Muscle layer of duodenum (tissue), 2 donors: ENCODE measurements at regions not wholly inside any gene's neighbourhood (a gene's known extent, or its start where the extent isn't known, plus 50 kb on each side); places are given as distances from the start of the nearest gene placed in this dataset.

Experiments
- H3K27ac ChIP-seq: one replicate; pipeline ENCODE4 v1.7.0; 2013; ENCODE audit warnings: mild to moderate bottlenecking, low read length
- H3K27me3 ChIP-seq: one replicate; pipeline ENCODE4 v1.7.0; 2013; ENCODE audit warnings: low read depth, mild to moderate bottlenecking, control low read depth, low read length
- H3K36me3 ChIP-seq, 2 donors: one replicate each; pipeline ENCODE4 v1.7.0; 2013; ENCODE audit warnings: low read length in 2 of 2, control low read depth in 1 of 2, mild to moderate bottlenecking in 1 of 2; ENCODE audit not compliant: insufficient read depth in 2 of 2, control insufficient read depth in 1 of 2
- H3K4me1 ChIP-seq, 2 donors: one replicate each; pipeline ENCODE4 v1.7.0; 2013; ENCODE audit warnings: low read length in 2 of 2, mild to moderate bottlenecking in 2 of 2, control low read depth in 1 of 2, moderate library complexity in 1 of 2; ENCODE audit not compliant: insufficient read depth in 2 of 2, control insufficient read depth in 1 of 2
- H3K4me3 ChIP-seq, 2 donors: one replicate each; pipeline ENCODE4 v1.7.0; 2013; ENCODE audit warnings: low read length in 2 of 2, low read depth in 1 of 2, mild to moderate bottlenecking in 1 of 2
- H3K9me3 ChIP-seq, 2 donors: one replicate each; pipeline ENCODE4 v1.7.0; 2013; ENCODE audit warnings: low read length in 2 of 2, control low read depth in 1 of 2, mild to moderate bottlenecking in 1 of 2; ENCODE audit not compliant: control insufficient read depth in 1 of 2
- donor health status: healthy.

DNA sequence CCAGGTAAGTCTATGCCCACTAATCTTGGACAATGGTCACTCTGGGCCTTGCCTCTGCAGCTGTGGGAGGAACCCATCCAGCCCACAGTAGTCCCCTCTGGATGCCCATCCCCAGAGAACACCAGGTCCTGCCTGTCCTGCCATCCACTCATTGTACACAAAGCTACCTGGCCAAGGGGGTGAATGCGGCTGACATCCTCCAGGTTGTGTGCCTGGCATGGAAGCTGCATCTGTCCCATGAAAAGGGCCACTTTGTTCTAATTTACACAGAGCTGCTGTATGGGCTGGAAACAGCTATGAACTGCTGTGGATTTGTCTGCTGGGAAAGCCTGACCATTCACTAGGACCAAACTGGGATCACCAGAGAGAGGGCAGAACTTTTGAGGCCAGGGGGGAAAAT lies 324.8 kb downstream of the LRFN2 start:
- no peaks in the 10 kb centered on the region for H3K4me1 ChIP-seq
- no peaks in the 10 kb centered on the region for H3K36me3 ChIP-seq
- H3K9me3 ChIP-seq = no peaks in the 10 kb centered on the region
- no peaks in the 10 kb centered on the region for H3K27me3 ChIP-seq
- H3K27ac ChIP-seq = no peak overlapping the region
- no peak overlapping the region for H3K4me3 ChIP-seq

DNA sequence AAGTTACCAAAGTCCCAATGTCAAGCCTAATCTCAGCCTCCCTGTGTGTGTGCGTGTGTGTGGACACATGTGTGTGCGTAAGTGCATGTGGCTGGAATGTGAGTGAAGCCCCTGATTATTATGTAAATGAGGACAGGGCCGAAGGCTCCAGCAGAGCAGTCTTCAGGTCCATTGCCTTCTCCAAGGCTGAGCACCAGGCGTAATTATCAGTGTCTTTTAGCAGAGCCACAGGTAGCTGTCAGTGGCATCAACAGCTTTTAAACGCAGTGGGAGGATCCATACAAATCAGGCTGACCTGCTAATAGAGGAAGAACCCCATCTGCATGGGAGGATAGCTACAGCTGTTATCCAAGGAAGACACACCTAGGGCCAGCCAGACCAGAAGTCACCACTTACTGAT lies 324.3 kb upstream of the MOCS1 start:
- Histone ChIP-seq H3K4me3 (no peak overlapping the region), H3K4me1 (no peaks in the 10 kb centered on the region), H3K36me3 (no peaks in the 10 kb centered on the region), H3K27ac (no peak overlapping the region), H3K27me3 (no peaks in the 10 kb centered on the region), H3K9me3 (no peaks in the 10 kb centered on the region)

DNA sequence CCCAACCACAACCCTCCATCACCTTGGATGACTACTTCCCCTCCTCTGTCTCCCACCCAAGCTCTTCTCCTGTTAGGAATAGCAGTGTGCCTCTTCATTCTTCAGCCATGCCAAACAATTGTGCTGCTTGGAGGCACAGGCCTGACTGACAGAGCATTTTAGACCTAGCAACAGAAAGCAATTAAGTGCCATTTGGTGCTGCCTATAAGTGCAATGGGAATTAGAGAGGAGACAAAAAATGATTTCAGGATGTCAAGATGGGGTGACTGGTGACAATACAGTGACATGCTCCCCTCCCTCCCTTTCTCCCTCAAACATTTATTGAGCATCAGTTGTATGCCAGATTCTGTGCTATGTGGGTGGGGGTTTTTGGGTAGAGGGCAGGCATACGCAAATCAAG lies 322.6 kb upstream of the MOCS1 start:
- no peaks in the 10 kb centered on the region for H3K9me3 ChIP-seq
- no peak overlapping the region for H3K27ac ChIP-seq
- H3K4me1 ChIP-seq = no peaks in the 10 kb centered on the region
- no peaks in the 10 kb centered on the region for H3K27me3 ChIP-seq
- no peaks in the 10 kb centered on the region for H3K36me3 ChIP-seq
- no peak overlapping the region for H3K4me3 ChIP-seq

DNA sequence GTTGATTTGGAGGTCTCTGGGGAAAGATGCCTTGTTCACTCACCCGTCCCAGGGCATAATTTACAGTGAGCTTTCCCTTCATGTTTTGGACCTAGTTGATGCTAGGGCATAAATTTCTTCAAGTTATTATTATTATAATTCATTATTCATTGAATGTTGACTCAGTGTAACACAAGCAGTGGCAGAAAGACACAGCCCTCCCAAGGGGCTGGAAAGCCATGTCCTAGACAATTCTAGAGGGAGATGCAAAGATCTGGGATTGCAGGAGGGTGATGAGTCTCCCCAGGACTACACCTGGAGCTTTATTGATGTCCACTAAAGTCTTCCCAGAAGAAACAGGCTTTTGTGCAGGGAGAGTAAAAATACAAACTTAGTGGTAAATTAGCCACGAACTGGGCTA lies 322.0 kb upstream of the MOCS1 start:
- no peaks in the 10 kb centered on the region for H3K4me1 ChIP-seq
- H3K4me3 ChIP-seq = no peak overlapping the region
- no peaks in the 10 kb centered on the region for H3K27me3 ChIP-seq
- H3K27ac ChIP-seq = no peak overlapping the region
- no peaks in the 10 kb centered on the region for H3K9me3 ChIP-seq
- no peaks in the 10 kb centered on the region for H3K36me3 ChIP-seq

DNA sequence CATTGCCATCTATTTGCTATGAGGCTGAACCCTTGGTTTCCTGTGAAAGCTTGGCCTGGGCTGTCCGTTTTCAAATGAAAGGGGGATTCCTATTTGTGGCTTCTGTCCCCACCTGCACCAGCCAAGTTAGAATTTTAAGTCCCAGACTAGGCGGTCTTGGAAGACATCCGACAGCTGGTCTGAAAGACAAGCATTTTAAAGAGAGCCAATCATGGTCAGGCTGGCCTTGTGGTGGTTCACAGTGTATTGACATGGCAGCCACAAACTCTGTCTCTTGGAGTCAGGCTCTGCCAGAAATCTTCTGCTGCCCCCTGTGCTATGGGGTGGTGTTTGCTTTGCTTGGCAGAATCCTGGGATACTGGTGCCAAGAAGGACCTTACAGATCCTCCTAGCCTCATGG lies 319.2 kb upstream of the MOCS1 start:
- Histone ChIP-seq H3K4me3 (no peak overlapping the region), H3K4me1 (no peaks in the 10 kb centered on the region), H3K27ac (no peak overlapping the region), H3K27me3 (no peaks in the 10 kb centered on the region), H3K36me3 (no peaks in the 10 kb centered on the region), H3K9me3 (no peaks in the 10 kb centered on the region)

DNA sequence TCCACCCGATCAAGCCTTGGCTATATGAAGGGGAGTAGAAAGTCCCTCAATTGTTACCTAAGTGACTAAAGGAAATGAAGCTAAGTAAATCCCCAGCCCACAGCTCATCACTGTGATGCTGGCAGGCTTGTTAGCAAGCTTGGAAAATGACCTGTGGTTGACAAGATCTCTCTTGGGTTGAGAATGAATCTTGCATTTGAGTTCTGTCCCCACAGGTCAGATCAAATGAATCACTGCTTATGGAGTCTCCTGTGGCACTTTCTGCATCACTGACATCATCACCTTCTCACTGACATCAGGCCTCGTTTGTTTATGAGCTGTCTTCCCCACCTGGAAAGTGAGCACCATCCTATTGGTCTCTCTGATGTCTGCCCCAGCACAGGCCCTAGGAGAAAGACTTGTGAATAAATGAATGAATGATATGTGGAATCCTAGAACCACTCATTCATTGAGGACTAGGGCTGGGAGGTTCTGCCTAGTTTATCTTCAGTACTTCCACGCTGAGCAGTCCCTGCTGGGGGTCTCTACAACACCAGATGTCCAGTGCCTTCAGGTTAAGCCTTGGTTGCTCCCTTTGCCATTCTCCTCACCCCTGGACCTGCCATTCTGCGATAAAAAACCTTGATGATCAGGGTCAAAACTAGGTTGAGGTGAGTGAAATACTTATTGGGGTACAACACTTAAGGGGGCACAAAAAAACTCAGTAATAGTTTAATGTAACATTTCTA lies 318.4 kb upstream of the MOCS1 start:
- Histone ChIP-seq H3K27ac (no peak overlapping the region), H3K27me3 (peaks cover 3% of the 10 kb centered on the region), H3K4me1 (no peaks in the 10 kb centered on the region), H3K4me3 (no peak overlapping the region), H3K36me3 (no peaks in the 10 kb centered on the region), H3K9me3 (no peaks in the 10 kb centered on the region)

DNA sequence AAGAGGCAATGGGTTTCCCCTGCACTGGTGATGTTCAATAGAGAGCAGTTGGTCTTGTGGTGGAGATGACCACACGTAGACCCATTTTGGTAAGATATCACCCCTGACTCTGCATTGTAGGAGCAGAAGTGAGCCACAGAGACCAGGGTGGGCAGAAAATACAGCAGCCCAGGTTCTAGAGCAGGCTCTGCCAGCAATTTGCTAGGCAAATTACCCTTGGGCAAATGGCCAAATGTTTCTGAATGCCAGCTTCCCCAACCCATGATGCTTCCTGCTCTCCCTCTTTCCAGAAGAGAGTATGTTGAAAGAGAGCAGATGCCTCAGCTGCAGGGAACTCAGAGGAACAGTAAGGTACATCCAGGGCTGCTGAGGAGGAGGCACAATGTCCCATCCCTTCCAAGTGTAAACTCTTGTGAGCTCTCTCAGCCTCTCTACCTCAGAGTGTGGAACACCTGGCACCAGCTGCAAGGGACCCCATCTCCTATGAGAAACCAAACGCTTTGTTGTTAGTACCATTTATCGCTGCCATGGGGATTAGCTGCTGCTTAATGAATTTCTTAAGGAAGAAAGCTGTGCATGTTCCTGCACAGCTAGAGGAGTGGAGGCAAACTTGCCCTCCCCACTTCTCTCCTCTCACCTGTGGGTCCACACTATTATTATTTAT lies 317.5 kb upstream of the MOCS1 start:
- Histone ChIP-seq H3K36me3 (no peaks in the 10 kb centered on the region), H3K27ac (no peak overlapping the region), H3K27me3 (peaks cover 5% of the 10 kb centered on the region), H3K4me3 (no peak overlapping the region), H3K9me3 (no peaks in the 10 kb centered on the region), H3K4me1 (no peaks in the 10 kb centered on the region)

DNA sequence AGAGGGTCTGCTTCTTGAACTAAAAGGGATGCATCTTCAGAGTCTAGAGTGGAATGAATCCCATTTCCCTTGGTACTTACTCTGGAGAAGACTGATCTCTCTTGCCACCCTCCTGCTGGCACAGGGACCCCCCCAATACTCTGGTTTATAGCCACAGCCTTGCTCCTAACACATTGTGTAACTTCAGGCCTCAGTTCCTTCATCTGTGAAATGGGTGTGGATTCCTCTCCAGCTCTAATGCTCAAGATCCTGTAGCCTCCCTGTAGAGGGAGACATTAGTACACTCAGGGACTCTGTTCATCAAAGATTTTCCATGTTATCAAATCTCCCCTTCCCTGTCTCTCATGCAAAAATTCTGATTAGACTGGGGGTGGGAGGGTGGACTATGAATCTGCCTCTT lies 315.7 kb upstream of the MOCS1 start:
- H3K9me3 ChIP-seq = no peaks in the 10 kb centered on the region
- H3K36me3 ChIP-seq = no peaks in the 10 kb centered on the region
- no peak overlapping the region for H3K27ac ChIP-seq
- H3K27me3 ChIP-seq = peaks cover 5% of the 10 kb centered on the region
- no peak overlapping the region for H3K4me3 ChIP-seq
- no peaks in the 10 kb centered on the region for H3K4me1 ChIP-seq

DNA sequence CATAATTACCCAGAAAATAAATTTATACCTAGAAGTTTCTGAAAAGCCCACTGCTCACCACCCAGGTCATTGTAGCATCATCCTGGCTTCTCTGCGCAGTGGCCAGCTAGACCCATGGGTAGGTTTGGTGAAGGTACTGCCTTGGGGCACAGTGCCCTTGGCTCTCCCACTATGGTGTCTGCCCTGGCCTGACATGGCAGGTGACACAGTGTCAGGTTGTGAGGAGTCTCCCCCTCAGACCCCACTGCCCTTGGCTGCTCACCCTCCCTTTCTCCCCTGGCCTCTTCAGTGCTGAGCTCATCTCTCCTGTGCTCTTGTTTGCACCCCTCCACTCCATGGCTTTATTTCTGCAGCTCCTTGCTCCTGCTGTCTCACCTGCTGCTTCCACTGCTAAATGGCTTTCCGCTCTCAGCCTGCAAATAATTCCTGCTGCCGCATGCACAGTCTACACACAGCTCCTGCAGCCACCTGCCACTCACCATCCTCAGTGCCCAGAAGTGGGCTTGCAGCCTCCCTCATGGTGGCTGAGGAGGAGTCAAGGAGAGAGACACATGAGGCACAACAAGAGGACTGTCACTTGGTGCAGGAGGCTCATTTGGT lies 313.4 kb upstream of the MOCS1 start:
- peaks cover 0 to 3% of the 10 kb centered on the region in 2 donors for H3K9me3 ChIP-seq
- H3K27me3 ChIP-seq = peaks cover 5% of the 10 kb centered on the region
- H3K4me3 ChIP-seq = no peak overlapping the region
- H3K36me3 ChIP-seq = no peaks in the 10 kb centered on the region
- H3K4me1 ChIP-seq = no peaks in the 10 kb centered on the region
- no peak overlapping the region for H3K27ac ChIP-seq

DNA sequence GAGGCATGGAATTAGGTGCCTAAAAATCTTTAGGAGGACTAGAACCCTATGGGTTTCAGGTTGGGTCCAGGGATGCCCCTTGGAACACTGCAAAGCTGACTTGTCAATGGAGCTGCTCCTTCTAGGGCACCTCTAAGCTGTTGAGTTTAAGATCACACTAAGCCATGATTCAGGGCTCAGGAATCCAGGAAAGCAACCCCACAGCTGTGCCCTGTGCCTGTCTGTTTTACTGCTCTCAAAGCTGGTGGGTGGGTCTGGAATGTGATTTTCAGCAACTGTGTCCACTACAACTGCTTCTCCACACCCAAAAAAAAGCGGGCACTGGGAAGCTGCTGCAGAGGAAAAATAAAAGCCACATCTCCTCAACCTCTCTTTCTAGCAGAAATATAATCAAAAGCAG lies 310.4 kb upstream of the MOCS1 start:
- no peaks in the 10 kb centered on the region for H3K36me3 ChIP-seq
- no peak overlapping the region for H3K27ac ChIP-seq
- peaks cover 5% of the 10 kb centered on the region for H3K27me3 ChIP-seq
- no peak overlapping the region for H3K4me3 ChIP-seq
- no peaks in the 10 kb centered on the region for H3K4me1 ChIP-seq
- H3K9me3 ChIP-seq = peaks cover 0 to 3% of the 10 kb centered on the region in 2 donors

DNA sequence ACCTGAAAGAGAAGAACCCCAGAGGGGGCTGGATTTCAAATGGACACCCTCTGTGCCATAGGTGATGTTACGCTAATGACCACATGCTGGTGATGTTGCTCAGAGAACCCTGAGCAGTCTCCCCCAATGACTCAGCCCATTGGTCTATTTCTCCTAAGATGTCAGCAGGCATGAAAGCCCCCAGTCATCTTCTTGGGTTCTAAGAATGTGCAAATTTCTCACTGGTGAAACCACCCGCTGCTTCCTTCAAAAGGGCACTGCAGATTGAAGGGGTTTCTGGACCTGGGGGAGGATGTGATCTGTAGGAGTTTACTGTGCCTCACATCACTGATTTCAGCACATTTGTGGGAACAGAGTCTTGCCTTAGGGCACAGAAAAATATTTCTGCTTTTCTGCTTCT lies 298.4 kb upstream of the MOCS1 start:
- H3K4me3 ChIP-seq = no peak overlapping the region
- no peaks in the 10 kb centered on the region for H3K4me1 ChIP-seq
- H3K9me3 ChIP-seq = no peaks in the 10 kb centered on the region
- H3K27ac ChIP-seq = no peak overlapping the region
- H3K36me3 ChIP-seq = no peaks in the 10 kb centered on the region
- H3K27me3 ChIP-seq = no peaks in the 10 kb centered on the region
